HG03354 (cell line): ENCODE measurements at regions not wholly inside any gene's neighbourhood (a gene's known extent, or its start where the extent isn't known, plus 50 kb on each side); places are given as distances from the start of the nearest gene placed in this dataset.
"Not testable (repeated sequence)": the region's sequence is repeated elsewhere in the genome, so short reads cannot be mapped to it uniquely, and the experiment has no call there.

ENCODE experiments used
- ATAC-seq: cut with Tn5 transposase; IDR thresholded peaks from one replicate; pipeline ENCODE4 v1.9.1; 2021; ENCODE audit warnings: mild to moderate bottlenecking; ENCODE audit not compliant: unreplicated experiment, poor library complexity, severe bottlenecking

DNA sequence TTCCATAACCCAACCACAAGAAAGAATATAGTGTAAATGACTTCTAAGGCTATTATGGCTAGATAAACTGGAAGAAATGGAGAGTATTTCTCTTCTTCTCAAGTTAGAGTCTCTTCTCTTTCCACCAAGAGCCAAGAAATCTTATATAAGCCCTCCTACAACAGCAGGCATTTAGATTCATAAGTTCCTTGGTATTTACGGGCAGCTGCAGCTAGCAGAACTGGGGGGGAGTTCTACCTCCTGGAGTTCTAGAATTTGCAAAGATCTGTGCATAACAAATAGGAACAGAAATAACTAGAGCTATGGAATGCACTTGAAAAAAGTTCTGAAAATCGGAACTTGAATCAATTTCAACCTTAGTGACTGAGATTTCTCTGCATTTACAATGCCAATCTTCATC, 715.2 kb upstream of the GRM3 start:
- no peak for ATAC-seq

- ATAC-seq, result no peak
These were observed 716.5 kb upstream of the GRM3 start for GRCh38 chr7:85927226-85927625.

DNA sequence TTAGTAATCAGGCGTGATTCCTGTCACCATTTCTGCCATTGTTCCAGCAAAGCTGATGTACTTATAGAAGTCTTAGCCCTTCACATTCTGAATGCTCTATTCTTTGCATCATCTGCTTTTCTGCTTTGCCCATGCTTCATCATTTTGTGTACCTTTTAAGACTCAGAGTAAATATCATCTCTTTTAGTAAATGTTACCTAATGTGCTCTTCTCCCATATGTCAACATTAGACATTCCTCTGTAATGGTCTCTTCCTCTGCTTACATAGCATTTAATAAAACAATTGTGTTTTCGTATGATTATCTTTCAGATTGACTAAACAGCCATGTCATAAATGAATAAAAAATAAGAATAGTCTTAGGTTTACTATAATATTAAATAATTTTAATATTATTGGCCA, 719.6 kb upstream of the GRM3 start:
- ATAC-seq, result no peak

DNA sequence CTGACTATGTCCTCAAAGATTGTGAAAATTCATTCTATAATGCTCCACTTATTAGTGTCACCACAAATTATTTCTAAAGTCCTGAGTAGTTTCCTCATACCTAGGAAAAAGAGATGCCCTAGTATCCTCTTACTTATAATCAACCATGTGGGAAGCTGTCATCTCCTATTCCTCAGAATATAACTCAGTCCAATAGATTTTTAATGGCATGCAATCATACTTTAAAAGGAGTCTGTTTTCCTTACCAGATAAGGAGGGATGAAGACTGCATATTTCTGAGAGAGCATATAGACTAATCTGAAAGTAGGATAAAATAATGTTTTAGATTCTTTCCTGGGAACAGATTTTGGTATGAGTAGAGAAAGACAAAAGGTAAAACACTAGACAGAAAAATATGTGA, 727.7 kb upstream of the GRM3 start:
- ATAC-seq, result no peak

DNA sequence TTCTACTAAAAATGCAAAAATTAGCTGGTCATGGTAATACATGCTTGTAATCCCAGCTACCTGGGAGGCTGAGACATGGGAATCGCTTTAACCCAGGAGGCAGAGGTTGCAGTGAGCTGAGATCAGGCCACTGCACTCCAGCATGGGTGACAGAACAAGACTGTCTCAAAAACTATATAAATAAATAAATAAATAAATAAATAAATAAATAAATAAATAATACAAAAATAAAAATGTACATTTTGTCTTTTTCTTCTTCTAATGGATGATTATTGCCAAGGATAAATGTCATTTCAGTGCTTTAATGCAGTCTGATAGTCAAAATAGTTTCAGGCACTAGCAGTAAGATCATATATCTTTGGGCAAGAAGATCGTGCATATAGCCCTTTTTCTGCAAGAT, 727.6 kb upstream of the SEMA3D start:
- no peak for ATAC-seq

DNA sequence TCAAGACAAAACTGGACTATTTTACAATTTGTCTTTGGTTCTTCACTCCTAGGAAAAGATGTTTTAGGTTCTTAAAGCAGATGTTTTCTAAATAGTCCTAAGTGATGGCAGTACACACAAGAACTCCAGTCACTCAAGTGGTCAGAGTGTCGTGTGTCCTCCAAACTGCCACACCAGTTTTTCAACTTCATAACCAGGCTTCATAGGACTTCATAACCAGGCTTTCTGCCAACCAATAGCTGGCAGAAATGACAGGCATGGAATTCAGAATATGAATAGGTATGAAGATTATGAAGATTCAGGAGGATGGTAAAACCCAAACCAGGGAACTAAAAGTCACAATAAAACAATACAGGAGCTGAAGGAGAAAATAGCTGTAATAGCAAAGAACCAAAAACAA, 721.2 kb upstream of the SEMA3D start:
- ATAC-seq, result no peak

- no peak for ATAC-seq
These were observed 711.1 kb upstream of the SEMA3D start for GRCh38 chr7:85897967-85898366.

DNA sequence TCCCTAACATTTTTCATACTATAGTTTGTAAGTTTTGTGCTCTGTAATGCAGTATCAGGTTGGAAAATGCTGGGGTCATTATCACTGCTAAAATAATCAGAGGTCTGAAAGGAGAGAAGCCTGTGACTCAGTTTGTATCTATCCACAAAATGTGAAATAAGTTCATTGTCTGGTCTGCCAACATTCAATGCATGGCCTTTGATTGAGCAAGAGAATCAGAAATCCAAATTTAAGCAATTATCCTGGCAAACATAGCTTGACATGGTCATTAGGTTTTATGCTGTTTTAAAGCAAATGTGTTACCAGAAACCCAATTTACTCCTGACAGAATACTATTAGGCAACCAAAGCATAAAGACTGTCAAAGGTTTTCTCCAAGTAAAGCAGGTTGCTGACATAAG, 709.7 kb upstream of the SEMA3D start:
- no peak for ATAC-seq

GRCh38 chr7:85895835-85896234, 709.0 kb upstream of the SEMA3D start:
- ATAC-seq, result no peak

GRCh38 chr7:85891900-85892299, 705.0 kb upstream of the SEMA3D start:
- ATAC-seq, result not testable (repeated sequence)

DNA sequence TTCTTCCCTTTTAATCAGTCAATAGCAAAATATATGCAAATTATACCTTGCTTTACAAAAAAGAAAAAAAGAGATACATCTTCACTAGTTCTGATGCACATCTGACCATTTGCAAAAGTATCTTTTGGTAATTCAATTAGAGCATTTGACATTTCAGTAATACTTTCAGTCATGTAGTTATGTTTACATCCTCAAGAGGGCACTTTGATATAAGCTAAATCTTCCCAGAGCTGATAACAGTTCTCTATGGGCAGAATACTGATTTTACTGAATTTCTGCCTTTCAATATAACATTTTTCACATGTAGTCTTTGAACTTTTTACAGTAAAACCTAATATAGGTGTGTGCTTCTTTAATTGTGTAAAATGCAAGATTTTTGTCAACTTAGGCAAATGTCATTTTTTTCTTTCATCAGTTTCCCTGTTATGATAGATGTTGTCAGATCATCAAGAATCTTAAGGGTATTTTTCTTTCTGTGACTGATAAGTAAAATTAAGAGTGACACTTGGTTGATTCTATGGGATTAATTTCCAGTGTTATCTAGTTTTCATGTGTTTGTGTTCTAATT, 703.5 kb upstream of the SEMA3D start:
- ATAC-seq, result peak; percentile 84

- ATAC-seq, result no peak
These were observed 700.3 kb upstream of the SEMA3D start for GRCh38 chr7:85887133-85887532.

GRCh38 chr7:85882335-85882734, 695.5 kb upstream of the SEMA3D start:
- no peak for ATAC-seq

GRCh38 chr7:85875398-85875797, 688.5 kb upstream of the SEMA3D start:
- ATAC-seq, result no peak

- ATAC-seq, result no peak
These were observed 679.7 kb upstream of the SEMA3D start for GRCh38 chr7:85866540-85866939.

- no peak for ATAC-seq
These were observed 664.8 kb upstream of the SEMA3D start for GRCh38 chr7:85851571-85852193.

DNA sequence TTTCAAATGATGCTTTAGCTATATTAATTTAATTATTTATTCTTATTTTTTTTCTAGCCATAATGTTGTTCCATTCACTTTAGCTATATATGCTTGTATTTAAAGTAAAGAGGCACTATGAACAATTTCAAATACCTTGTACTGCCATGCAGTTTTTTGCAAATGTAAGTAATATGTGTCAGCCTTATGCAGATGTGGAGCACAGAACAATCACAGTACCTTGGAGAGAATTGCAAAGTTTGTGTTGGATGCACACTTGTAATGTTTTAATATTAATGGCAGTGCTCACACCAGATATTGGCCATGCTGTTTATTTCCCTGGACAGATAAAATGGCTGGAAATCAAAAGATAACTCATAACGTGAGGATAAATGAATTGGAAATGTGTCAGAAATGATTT, 663.5 kb upstream of the SEMA3D start:
- ATAC-seq, result no peak

- no peak for ATAC-seq
These were observed 653.7 kb upstream of the SEMA3D start for GRCh38 chr7:85840554-85840953.

- ATAC-seq, result no peak
These were observed 646.2 kb upstream of the SEMA3D start for GRCh38 chr7:85833066-85833465.

GRCh38 chr7:85830982-85831381, 644.1 kb upstream of the SEMA3D start:
- no peak for ATAC-seq

GRCh38 chr7:85829817-85830432, 643.1 kb upstream of the SEMA3D start:
- no peak for ATAC-seq

DNA sequence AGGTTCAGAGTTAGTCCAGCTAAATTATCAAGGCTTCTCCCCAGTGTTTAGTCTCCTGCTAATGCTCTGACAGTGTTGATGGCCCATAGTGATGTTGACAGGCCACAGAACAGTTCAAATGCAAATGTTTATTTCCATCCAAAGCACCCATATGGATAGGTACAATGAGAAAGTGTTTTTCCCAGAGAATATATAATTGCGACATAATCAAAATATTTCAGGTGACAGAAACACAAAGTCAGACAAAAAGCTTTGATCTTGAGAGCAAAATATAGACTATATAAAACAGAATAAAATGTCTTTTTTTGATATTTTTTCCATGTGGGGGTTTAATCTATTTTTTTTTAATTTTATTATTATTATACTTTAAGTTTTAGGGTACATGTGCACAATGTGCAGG, 642.3 kb upstream of the SEMA3D start:
- no peak for ATAC-seq
